ENCODE measurements at regions not wholly inside any gene's neighbourhood (a gene's known extent, or its start where the extent isn't known, plus 50 kb on each side); places are given as distances from the start of the nearest gene placed in this dataset.

DNA sequence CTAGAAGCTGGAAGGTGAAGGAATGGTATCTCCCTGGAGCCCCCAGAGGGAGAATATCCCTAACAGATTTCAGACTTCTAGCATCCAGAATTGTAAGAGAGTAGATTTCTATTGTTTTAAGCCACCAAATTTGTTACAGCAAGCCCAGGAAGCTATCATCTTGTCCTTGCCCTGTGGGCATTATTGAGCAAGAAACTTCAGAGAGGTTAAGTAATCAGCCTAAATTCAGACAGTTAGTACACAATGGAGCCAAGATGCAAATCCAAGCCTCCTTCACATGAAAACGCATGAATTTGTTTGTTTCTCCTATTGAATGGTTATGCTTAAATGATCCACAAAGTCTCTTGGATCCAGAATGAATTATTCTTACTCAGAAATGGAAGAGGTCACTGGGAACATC, 55.2 kb upstream of the TRIB2 start:
- DNase-seq: no peak

GRCh38 chr2:12663306-12664037, 53.3 kb upstream of the TRIB2 start:
- no peak for DNase-seq

DNA sequence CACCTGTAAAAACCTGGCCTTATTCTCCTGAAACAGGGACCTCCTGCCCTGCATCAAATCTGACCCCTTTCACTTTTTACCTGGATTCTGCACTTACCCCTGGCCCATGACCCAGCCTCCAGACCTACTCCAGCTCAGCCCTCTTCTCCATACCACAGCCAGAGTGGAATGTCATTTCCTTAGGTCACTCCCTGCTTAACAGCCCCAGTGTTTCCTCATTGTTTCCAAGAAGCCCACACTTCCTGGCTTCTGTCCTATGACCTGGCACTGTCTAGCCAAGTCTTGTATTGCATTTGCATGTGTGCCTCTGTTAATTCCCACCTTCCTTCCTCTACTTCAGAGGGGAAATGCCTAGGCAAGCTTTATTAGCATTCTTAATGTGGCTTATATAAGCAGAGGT, 51.4 kb upstream of the TRIB2 start:
- no peak for DNase-seq

- DNase-seq: no peak
Measured at GRCh38 chr2:12666445-12666844, 50.3 kb upstream of the TRIB2 start.
